DOHH2 (cell line): ENCODE measurements at regions not wholly inside any gene's neighbourhood (a gene's known extent, or its start where the extent isn't known, plus 50 kb on each side); places are given as distances from the start of the nearest gene placed in this dataset.

Experiments used
- H3F3A ChIP-seq: fragments of 200-600 bp; sonication (generic), shearing (Covaris generic); 2 replicates; pipeline ENCODE4 v1.6.0; 2016; ENCODE audit warnings: antibody characterized with exemption, mild to moderate bottlenecking; ENCODE audit not compliant: control insufficient read depth, insufficient read depth
- H3K27ac ChIP-seq: fragments of 200-600 bp; sonication (generic); 2 replicates; pipeline ENCODE4 v1.5.1; 2014; ENCODE audit warnings: low read depth, mild to moderate bottlenecking, low read length, moderate library complexity
- H3K27me3 ChIP-seq: fragments of 200-600 bp; sonication (generic); 2 replicates; pipeline ENCODE4 v1.6.1; 2014; ENCODE audit warnings: mild to moderate bottlenecking, low read length, mixed read lengths; ENCODE audit not compliant: control insufficient read depth
- H3K36me3 ChIP-seq: fragments of 200-600 bp; sonication (generic); 2 replicates; pipeline ENCODE4 v1.6.1; 2014; ENCODE audit warnings: mild to moderate bottlenecking, low read length, moderate library complexity, mixed read lengths; ENCODE audit not compliant: control insufficient read depth
- H3K4me1 ChIP-seq: fragments of 200-600 bp; sonication (generic); 2 replicates; pipeline ENCODE4 v1.6.1; 2014; ENCODE audit warnings: mild to moderate bottlenecking, low read length, mixed read lengths; ENCODE audit not compliant: control insufficient read depth
- H3K4me2 ChIP-seq: fragments of 200-600 bp; sonication (generic); 2 replicates; pipeline ENCODE4 v1.6.0; 2014; ENCODE audit warnings: mild to moderate bottlenecking, low read length, moderate library complexity
- H3K4me3 ChIP-seq: fragments of 200-600 bp; sonication (generic); 2 replicates; pipeline ENCODE4 v1.5.1; 2014; ENCODE audit warnings: mild to moderate bottlenecking, low read length, mixed read lengths
- H3K79me2 ChIP-seq: fragments of 200-600 bp; sonication (generic); 2 replicates; pipeline ENCODE4 v1.6.1; 2014; ENCODE audit warnings: mild to moderate bottlenecking, low read length, mixed read lengths; ENCODE audit not compliant: control insufficient read depth
- H3K9me2 ChIP-seq: fragments of 200-600 bp; sonication (generic); replicated peaks from 2 replicates; pipeline ENCODE4 v1.6.1; 2014; ENCODE audit warnings: mild to moderate bottlenecking, low read length, mixed read lengths; ENCODE audit not compliant: control insufficient read depth
- H3K9me3 ChIP-seq: fragments of 200-600 bp; sonication (generic); 2 replicates; pipeline ENCODE4 v1.6.1; 2014; ENCODE audit warnings: antibody characterized with exemption, low read length, mixed read lengths; ENCODE audit not compliant: control insufficient read depth, insufficient read depth
- H4K20me1 ChIP-seq: fragments of 200-600 bp; sonication (generic); 2 replicates; pipeline ENCODE4 v1.6.0; 2014; ENCODE audit warnings: low read depth, mild to moderate bottlenecking, antibody characterized with exemption, low read length, moderate library complexity; ENCODE audit not compliant: control insufficient read depth, insufficient read depth
- EZH2phosphoT487 ChIP-seq: fragments of 200-600 bp; sonication (generic); IDR thresholded peaks from 2 replicates; pipeline ENCODE4 v1.6.1; 2017; ENCODE audit warnings: borderline replicate concordance, mild to moderate bottlenecking, antibody characterized with exemption, low read length, moderate library complexity, mixed read lengths
- TF ChIP-seq, protein P1 (sequence below): fragments of 200-600 bp; sonication (generic); IDR thresholded peaks from one replicate; pipeline ENCODE4 v1.5.1; 2014; ENCODE audit warnings: antibody characterized with exemption, mild to moderate bottlenecking, low read depth, low read length; ENCODE audit not compliant: poor library complexity, severe bottlenecking

DNA sequence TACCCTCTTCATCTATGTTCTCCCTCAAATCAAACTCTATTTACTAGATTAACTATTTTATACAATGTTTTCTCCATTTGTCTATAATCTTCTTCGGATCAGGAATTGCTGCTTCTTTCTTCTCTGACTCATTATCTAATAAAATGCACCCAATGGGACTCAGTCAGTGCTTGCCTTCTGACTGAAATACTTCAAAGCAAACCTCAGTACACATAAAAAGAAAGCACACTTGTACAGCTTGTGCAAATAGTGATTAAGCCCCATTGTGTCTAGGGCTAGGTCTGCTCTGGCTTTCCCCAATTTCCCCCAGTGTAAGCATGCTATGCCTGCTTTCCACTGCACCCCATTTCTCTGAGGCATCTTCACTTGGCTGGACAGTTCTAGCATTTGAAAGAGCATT is 118.6 kb upstream of the C11orf87 start:
- Histone ChIP-seq H3K9me3 (no peaks in the 10 kb centered on the region), H3F3A (no peaks in the 10 kb centered on the region), H3K36me3 (no peaks in the 10 kb centered on the region), H3K4me2 (no peak overlapping the region), H4K20me1 (no peaks in the 10 kb centered on the region), H3K27ac (no peak overlapping the region), H3K79me2 (no peaks in the 10 kb centered on the region), H3K27me3 (no peaks in the 10 kb centered on the region), H3K4me1 (no peaks in the 10 kb centered on the region), H3K9me2 (no peaks in the 10 kb centered on the region), H3K4me3 (no peak overlapping the region)
- TF ChIP-seq EZH2phosphoT487, result no peak
- TF ChIP-seq, protein P1, sequence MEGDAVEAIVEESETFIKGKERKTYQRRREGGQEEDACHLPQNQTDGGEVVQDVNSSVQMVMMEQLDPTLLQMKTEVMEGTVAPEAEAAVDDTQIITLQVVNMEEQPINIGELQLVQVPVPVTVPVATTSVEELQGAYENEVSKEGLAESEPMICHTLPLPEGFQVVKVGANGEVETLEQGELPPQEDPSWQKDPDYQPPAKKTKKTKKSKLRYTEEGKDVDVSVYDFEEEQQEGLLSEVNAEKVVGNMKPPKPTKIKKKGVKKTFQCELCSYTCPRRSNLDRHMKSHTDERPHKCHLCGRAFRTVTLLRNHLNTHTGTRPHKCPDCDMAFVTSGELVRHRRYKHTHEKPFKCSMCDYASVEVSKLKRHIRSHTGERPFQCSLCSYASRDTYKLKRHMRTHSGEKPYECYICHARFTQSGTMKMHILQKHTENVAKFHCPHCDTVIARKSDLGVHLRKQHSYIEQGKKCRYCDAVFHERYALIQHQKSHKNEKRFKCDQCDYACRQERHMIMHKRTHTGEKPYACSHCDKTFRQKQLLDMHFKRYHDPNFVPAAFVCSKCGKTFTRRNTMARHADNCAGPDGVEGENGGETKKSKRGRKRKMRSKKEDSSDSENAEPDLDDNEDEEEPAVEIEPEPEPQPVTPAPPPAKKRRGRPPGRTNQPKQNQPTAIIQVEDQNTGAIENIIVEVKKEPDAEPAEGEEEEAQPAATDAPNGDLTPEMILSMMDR, result no peak

DNA sequence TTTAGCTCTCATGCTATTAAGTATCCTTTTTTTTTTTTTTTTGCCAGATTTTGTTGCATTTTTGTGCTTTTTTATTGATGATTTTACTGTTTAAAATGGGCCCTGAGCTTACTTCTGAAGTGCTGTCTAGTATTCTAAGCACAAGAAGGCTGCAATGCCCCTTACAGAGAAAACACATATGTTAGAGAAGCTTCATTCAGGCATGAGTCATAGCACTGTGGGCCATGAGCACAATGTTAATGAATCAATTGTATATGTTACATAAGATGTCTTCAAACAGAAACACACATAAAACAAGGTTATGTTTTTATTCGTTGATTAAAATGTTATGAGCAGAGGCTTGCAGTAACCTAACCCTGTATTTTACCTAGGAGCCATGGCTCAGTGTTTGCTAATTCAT is 117.8 kb upstream of the C11orf87 start:
- Histone ChIP-seq H3K27me3 (no peaks in the 10 kb centered on the region), H3F3A (no peaks in the 10 kb centered on the region), H3K4me2 (no peak overlapping the region), H3K79me2 (no peaks in the 10 kb centered on the region), H3K36me3 (no peaks in the 10 kb centered on the region), H3K4me3 (no peak overlapping the region), H3K27ac (no peak overlapping the region), H3K9me3 (no peaks in the 10 kb centered on the region), H3K9me2 (no peaks in the 10 kb centered on the region), H4K20me1 (no peaks in the 10 kb centered on the region), H3K4me1 (no peaks in the 10 kb centered on the region)
- TF ChIP-seq, protein P1, result no peak
- TF ChIP-seq EZH2phosphoT487, result no peak

DNA sequence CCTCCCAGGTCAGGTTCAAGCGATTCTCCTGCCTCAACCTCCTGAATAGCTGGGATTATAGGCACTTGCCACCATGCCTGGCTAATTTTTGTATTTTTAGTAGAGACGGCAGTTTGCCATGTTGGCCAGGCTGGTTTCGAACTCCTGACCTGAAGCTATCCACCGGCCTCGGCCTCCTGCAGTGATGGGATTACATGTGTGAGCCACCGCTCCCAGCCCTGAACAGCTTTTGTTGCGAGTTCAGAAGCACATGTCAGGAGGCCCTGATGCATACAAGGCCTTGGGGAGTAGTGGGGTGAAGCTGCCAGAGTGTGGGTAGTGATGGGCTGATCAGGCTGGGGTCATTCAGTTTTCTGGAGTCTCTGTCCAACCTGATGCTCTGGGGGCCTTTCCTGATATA is 117.0 kb upstream of the C11orf87 start:
- Histone ChIP-seq H3K9me2 (no peaks in the 10 kb centered on the region), H3K9me3 (no peaks in the 10 kb centered on the region), H3K36me3 (no peaks in the 10 kb centered on the region), H3K27ac (no peak overlapping the region), H3K4me3 (no peak overlapping the region), H3K4me1 (no peaks in the 10 kb centered on the region), H4K20me1 (no peaks in the 10 kb centered on the region), H3F3A (no peaks in the 10 kb centered on the region), H3K4me2 (no peak overlapping the region), H3K79me2 (no peaks in the 10 kb centered on the region), H3K27me3 (no peaks in the 10 kb centered on the region)
- TF ChIP-seq EZH2phosphoT487, result no peak
- TF ChIP-seq, protein P1, result no peak

DNA sequence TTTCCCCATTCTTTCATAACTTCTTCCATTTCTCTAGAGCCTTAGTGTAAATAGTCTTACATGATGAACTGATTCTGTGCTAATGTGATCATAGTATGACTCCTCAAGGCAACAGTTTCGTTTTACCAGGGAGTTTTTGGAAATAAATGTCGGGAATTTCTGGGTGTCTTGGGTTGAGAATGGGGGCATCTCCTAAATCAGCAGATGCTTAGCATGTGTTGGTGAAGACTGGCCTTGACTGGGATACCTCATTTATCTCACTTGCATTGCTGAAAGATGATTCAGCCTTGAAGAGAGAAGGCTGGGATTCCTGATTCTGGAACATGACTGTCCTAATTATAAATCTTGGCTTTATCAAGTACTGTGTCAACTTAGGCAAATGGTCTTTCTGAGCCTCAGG is 115.7 kb upstream of the C11orf87 start:
- no peaks in the 10 kb centered on the region for H3K9me2 ChIP-seq
- no peak overlapping the region for H3K4me3 ChIP-seq
- TF ChIP-seq EZH2phosphoT487, result no peak
- TF ChIP-seq, protein P1, result no peak
- no peak overlapping the region for H3K4me2 ChIP-seq
- no peaks in the 10 kb centered on the region for H4K20me1 ChIP-seq
- no peaks in the 10 kb centered on the region for H3K4me1 ChIP-seq
- H3F3A ChIP-seq, result no peaks in the 10 kb centered on the region
- no peaks in the 10 kb centered on the region for H3K9me3 ChIP-seq
- no peaks in the 10 kb centered on the region for H3K79me2 ChIP-seq
- no peak overlapping the region for H3K27ac ChIP-seq
- H3K36me3 ChIP-seq, result no peaks in the 10 kb centered on the region
- H3K27me3 ChIP-seq, result no peaks in the 10 kb centered on the region
